ENCODE measurements at regions not wholly inside any gene's neighbourhood (a gene's known extent, or its start where the extent isn't known, plus 50 kb on each side); places are given as distances from the start of the nearest gene placed in this dataset.

GRCh38 chr2:190742431-190742830 lies 93.5 kb downstream of the NAB1 start:
- no peak for TF ChIP-seq CTCF (IDR thresholded peaks at IDR 0.05; ENCODE audit: insufficient read depth, low read length)
- no peak for TF ChIP-seq REST (IDR thresholded peaks at IDR 0.05; ENCODE audit: insufficient replicate concordance, low read depth)

GRCh38 chr2:190744041-190744440 lies 95.2 kb downstream of the NAB1 start:
- Histone ChIP-seq H3K4me3 (replicated peaks; ENCODE audit: insufficient read depth, low read length) (no peak overlapping the region), H3K27me3 (ENCODE audit: insufficient read depth, poor library complexity, severe bottlenecking) (peaks cover 2% of the 10 kb centered on the region), H3K27ac (replicated peaks) (no peak overlapping the region)
- TF ChIP-seq SPI1 (IDR thresholded peaks at IDR 0.05; ENCODE audit: borderline replicate concordance, low read depth) (no peak), GABPA (IDR thresholded peaks at IDR 0.05; ENCODE audit: low read depth) (no peak), CTCF (IDR thresholded peaks at IDR 0.05; ENCODE audit: insufficient read depth, low read length) (no peak), REST (IDR thresholded peaks at IDR 0.05; ENCODE audit: insufficient replicate concordance, low read depth) (no peak), POLR2AphosphoS5 (IDR thresholded peaks at IDR 0.05; ENCODE audit: low read depth) (no peak)
- DNase-seq (ENCODE audit: low read depth in 1 of 2, low spot score in 1 of 2): no peak

More at GRCh38 chr2:190742431-190742830, 93.5 kb downstream of the NAB1 start:
- Histone ChIP-seq H3K4me3 (replicated peaks; ENCODE audit: insufficient read depth, low read length) (no peak overlapping the region), H3K27me3 (ENCODE audit: insufficient read depth, poor library complexity, severe bottlenecking) (peaks cover 2% of the 10 kb centered on the region), H3K27ac (replicated peaks) (no peak overlapping the region)
- no peak for DNase-seq (ENCODE audit: low read depth in 1 of 2, low spot score in 1 of 2)

- TF ChIP-seq CTCF (IDR thresholded peaks at IDR 0.05; ENCODE audit: insufficient read depth, low read length) (no peak), REST (IDR thresholded peaks at IDR 0.05; ENCODE audit: insufficient replicate concordance, low read depth) (no peak), POLR2AphosphoS5 (IDR thresholded peaks at IDR 0.05; ENCODE audit: low read depth) (no peak), SPI1 (IDR thresholded peaks at IDR 0.05; ENCODE audit: borderline replicate concordance, low read depth) (no peak), GABPA (IDR thresholded peaks at IDR 0.05; ENCODE audit: low read depth) (no peak)
- Histone ChIP-seq H3K4me3 (replicated peaks; ENCODE audit: insufficient read depth, low read length) (no peak overlapping the region), H3K27me3 (ENCODE audit: insufficient read depth, poor library complexity, severe bottlenecking) (no peaks in the 10 kb centered on the region), H3K27ac (replicated peaks) (no peak overlapping the region)
- DNase-seq (ENCODE audit: low read depth in 1 of 2, low spot score in 1 of 2): no peak
Measured at GRCh38 chr2:190746971-190747761, 98.3 kb downstream of the NAB1 start.

Measured in HL-60 (cell line).